ENCODE measurements at regions not wholly inside any gene's neighbourhood (a gene's known extent, or its start where the extent isn't known, plus 50 kb on each side); places are given as distances from the start of the nearest gene placed in this dataset.

GRCh38 chr4:126937342-126937741, 695.4 kb upstream of the INTU start:
- no peaks in the 10 kb centered on the region for H3K9me3 ChIP-seq
- no peaks in the 10 kb centered on the region for H3K4me1 ChIP-seq
- DNase-seq (ENCODE audit: low spot score in 2 of 2) = no peak
- no peaks in the 10 kb centered on the region for H3K27me3 ChIP-seq
- H3K36me3 ChIP-seq = no peaks in the 10 kb centered on the region
- no peak overlapping the region for H3K4me3 ChIP-seq
- TF ChIP-seq CTCF (IDR thresholded peaks at IDR 0.05) (no peak), POLR2AphosphoS5 (IDR thresholded peaks at IDR 0.05) (no peak), POLR2A (IDR thresholded peaks at IDR 0.05) (no peak), EP300 (IDR thresholded peaks at IDR 0.05) (no peak)
- H3K27ac ChIP-seq = no peak overlapping the region

- no peak overlapping the region for H3K27ac ChIP-seq
- no peaks in the 10 kb centered on the region for H3K4me1 ChIP-seq
- no peaks in the 10 kb centered on the region for H3K36me3 ChIP-seq
- 84% methylated on average over 2 of the region's 2 CpGs for WGBS
- H3K4me3 ChIP-seq = no peak overlapping the region
- H3K27me3 ChIP-seq = no peaks in the 10 kb centered on the region
- TF ChIP-seq EP300 (IDR thresholded peaks at IDR 0.05) (no peak), POLR2A (IDR thresholded peaks at IDR 0.05) (no peak), POLR2AphosphoS5 (IDR thresholded peaks at IDR 0.05) (no peak), CTCF (IDR thresholded peaks at IDR 0.05) (no peak)
- H3K9me3 ChIP-seq = no peaks in the 10 kb centered on the region
- DNase-seq (ENCODE audit: low spot score in 2 of 2) = no peak
Measured at GRCh38 chr4:126937846-126938422, 694.8 kb upstream of the INTU start.

- no peak for DNase-seq (ENCODE audit: low spot score in 2 of 2)
- TF ChIP-seq EP300 (IDR thresholded peaks at IDR 0.05) (no peak), CTCF (IDR thresholded peaks at IDR 0.05) (no peak), POLR2A (IDR thresholded peaks at IDR 0.05) (no peak), POLR2AphosphoS5 (IDR thresholded peaks at IDR 0.05) (no peak)
- no peak overlapping the region for H3K4me3 ChIP-seq
- no peaks in the 10 kb centered on the region for H3K27me3 ChIP-seq
- no peaks in the 10 kb centered on the region for H3K36me3 ChIP-seq
- no peak overlapping the region for H3K27ac ChIP-seq
- H3K9me3 ChIP-seq = no peaks in the 10 kb centered on the region
- 61% methylated on average over 2 of the region's 2 CpGs for WGBS
- no peaks in the 10 kb centered on the region for H3K4me1 ChIP-seq
Measured at GRCh38 chr4:126939401-126939800, 693.4 kb upstream of the INTU start.

GRCh38 chr4:126947536-126947935, 685.2 kb upstream of the INTU start:
- no peak for DNase-seq (ENCODE audit: low spot score in 2 of 2)
- H3K4me1 ChIP-seq = no peaks in the 10 kb centered on the region
- H3K4me3 ChIP-seq = no peak overlapping the region
- TF ChIP-seq EP300 (IDR thresholded peaks at IDR 0.05) = no peak
- TF ChIP-seq CTCF (IDR thresholded peaks at IDR 0.05) = no peak
- no peaks in the 10 kb centered on the region for H3K9me3 ChIP-seq
- H3K36me3 ChIP-seq = no peaks in the 10 kb centered on the region
- 79% methylated on average over 3 of the region's 3 CpGs for WGBS
- no peak overlapping the region for H3K27ac ChIP-seq
- H3K27me3 ChIP-seq = no peaks in the 10 kb centered on the region

GRCh38 chr4:126954537-126955291, 678.0 kb upstream of the INTU start:
- TF ChIP-seq POLR2AphosphoS5 (IDR thresholded peaks at IDR 0.05) = no peak
- no peak for TF ChIP-seq POLR2A (IDR thresholded peaks at IDR 0.05)
- TF ChIP-seq CTCF (IDR thresholded peaks at IDR 0.05) = no peak
- TF ChIP-seq EP300 (IDR thresholded peaks at IDR 0.05) = no peak
- no peaks in the 10 kb centered on the region for H3K27me3 ChIP-seq
- H3K36me3 ChIP-seq = no peaks in the 10 kb centered on the region
- no peak overlapping the region for H3K27ac ChIP-seq
- H3K4me1 ChIP-seq = no peaks in the 10 kb centered on the region
- WGBS = 82% methylated on average over 5 of the region's 5 CpGs
- H3K4me3 ChIP-seq = no peak overlapping the region
- no peaks in the 10 kb centered on the region for H3K9me3 ChIP-seq
- DNase-seq (ENCODE audit: low spot score in 2 of 2) = no peak

Data from suprapubic skin (tissue), 4 donors.